ENCODE measurements at regions not wholly inside any gene's neighbourhood (a gene's known extent, or its start where the extent isn't known, plus 50 kb on each side); places are given as distances from the start of the nearest gene placed in this dataset.

DNA sequence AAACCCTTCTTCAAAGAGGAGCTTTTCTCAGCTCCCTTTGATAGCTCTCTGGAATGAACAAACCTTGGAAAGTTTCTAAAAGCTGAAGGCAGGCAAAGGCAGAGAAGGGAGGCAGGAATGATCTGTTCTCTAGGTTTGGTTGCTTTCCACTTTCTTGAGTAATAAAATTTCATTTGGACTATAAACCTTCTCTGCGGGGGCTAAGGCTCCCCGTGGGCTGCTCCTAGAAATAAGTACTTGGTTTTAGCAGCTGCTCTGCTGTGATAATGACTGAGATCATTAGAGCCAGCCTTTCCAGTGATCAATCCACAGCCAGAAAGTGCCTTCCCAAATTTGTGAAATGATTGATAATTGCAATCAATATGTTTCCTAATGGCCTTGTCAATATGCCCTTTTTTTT, 183.8 kb upstream of the HTR2A start:
- Histone ChIP-seq H3K36me3 (no peaks in the 10 kb centered on the region), H3K4me3 (no peak overlapping the region), H3K9me3 (peaks cover 0 to 16% (median 1%) of the 10 kb centered on the region in 12 donors), H3K27ac (no peak overlapping the region), H3K4me1 (no peaks in the 10 kb centered on the region), H3K27me3 (no peaks in the 10 kb centered on the region)
- no peak for ATAC-seq
- no peak for DNase-seq
- TF ChIP-seq, protein P1, sequence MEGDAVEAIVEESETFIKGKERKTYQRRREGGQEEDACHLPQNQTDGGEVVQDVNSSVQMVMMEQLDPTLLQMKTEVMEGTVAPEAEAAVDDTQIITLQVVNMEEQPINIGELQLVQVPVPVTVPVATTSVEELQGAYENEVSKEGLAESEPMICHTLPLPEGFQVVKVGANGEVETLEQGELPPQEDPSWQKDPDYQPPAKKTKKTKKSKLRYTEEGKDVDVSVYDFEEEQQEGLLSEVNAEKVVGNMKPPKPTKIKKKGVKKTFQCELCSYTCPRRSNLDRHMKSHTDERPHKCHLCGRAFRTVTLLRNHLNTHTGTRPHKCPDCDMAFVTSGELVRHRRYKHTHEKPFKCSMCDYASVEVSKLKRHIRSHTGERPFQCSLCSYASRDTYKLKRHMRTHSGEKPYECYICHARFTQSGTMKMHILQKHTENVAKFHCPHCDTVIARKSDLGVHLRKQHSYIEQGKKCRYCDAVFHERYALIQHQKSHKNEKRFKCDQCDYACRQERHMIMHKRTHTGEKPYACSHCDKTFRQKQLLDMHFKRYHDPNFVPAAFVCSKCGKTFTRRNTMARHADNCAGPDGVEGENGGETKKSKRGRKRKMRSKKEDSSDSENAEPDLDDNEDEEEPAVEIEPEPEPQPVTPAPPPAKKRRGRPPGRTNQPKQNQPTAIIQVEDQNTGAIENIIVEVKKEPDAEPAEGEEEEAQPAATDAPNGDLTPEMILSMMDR (IDR thresholded peaks at IDR 0.05): no peak
- TF ChIP-seq POLR2A (IDR thresholded peaks at IDR 0.05): no peak
- intact Hi-C loops (cut with DNase I): no loop called here
- WGBS, 4 donors: 50 to 63% (median 55%) methylated on average over 2 of the region's 2 CpGs

- no peaks in the 10 kb centered on the region for H3K4me1 ChIP-seq
- no peaks in the 10 kb centered on the region for H3K36me3 ChIP-seq
- no peaks in the 10 kb centered on the region for H3K27me3 ChIP-seq
- no peak for TF ChIP-seq POLR2A (IDR thresholded peaks at IDR 0.05)
- TF ChIP-seq, protein P1 (IDR thresholded peaks at IDR 0.05): no peak
- 49 to 67% (median 51%) methylated on average over 2 of the region's 2 CpGs for WGBS, 4 donors
- peaks cover 0 to 38% (median 12%) of the 10 kb centered on the region in 12 donors for H3K9me3 ChIP-seq
- H3K27ac ChIP-seq: no peak overlapping the region
- ATAC-seq: no peak
- H3K4me3 ChIP-seq: no peak overlapping the region
- DNase-seq: no peak
- intact Hi-C loops (cut with DNase I): no loop called here
Observed at GRCh38 chr13:47076500-47076899, 179.6 kb upstream of the HTR2A start.

GRCh38 chr13:47069133-47069532, 172.3 kb upstream of the HTR2A start:
- 56 to 72% (median 62%) methylated on average over 3 of the region's 3 CpGs for WGBS, 4 donors
- peaks cover 0 to 9% (median 5%) of the 10 kb centered on the region in 12 donors for H3K9me3 ChIP-seq

DNA sequence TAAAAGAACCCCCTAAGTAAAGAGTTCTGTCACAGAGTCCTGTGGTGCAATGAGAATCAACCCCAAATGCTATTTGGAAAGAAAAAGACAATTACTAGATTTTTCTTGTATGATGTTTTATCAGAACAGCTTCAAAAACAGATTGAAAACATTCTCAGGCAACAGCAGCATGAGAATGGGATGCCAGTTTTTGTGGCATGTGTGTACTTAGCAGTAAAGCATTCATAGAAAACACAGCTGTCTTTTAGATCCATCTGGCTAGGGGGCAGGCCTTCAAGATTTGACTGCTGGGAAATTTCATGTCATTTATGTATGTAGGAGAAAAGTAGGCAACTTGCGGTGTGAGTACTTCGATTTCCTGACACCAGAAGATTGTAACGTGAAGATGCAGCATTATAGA, 170.5 kb upstream of the HTR2A start:
- DNase-seq (no peak), ATAC-seq (no peak)
- Histone ChIP-seq H3K4me3 (no peak overlapping the region), H3K9me3 (peaks cover 0 to 15% (median 2%) of the 10 kb centered on the region in 12 donors), H3K27ac (no peak overlapping the region), H3K27me3 (no peaks in the 10 kb centered on the region), H3K4me1 (no peaks in the 10 kb centered on the region), H3K36me3 (no peaks in the 10 kb centered on the region)
- intact Hi-C loops (cut with DNase I): no loop called here
- no peak for TF ChIP-seq POLR2A (IDR thresholded peaks at IDR 0.05)
- 63 to 76% (median 68%) methylated on average over 3 of the region's 3 CpGs for WGBS, 4 donors

More at GRCh38 chr13:47069133-47069532, 172.3 kb upstream of the HTR2A start:
- H3K4me1 ChIP-seq: no peaks in the 10 kb centered on the region
- DNase-seq: no peak
- no peak for ATAC-seq
- H3K36me3 ChIP-seq: no peaks in the 10 kb centered on the region
- intact Hi-C loops (cut with DNase I): no loop called here
- no peak for TF ChIP-seq POLR2A (IDR thresholded peaks at IDR 0.05)
- TF ChIP-seq, protein P1 (IDR thresholded peaks at IDR 0.05): no peak
- no peak overlapping the region for H3K4me3 ChIP-seq
- no peaks in the 10 kb centered on the region for H3K27me3 ChIP-seq
- no peak overlapping the region for H3K27ac ChIP-seq

GRCh38 chr13:47066226-47066625, 169.4 kb upstream of the HTR2A start:
- H3K4me1 ChIP-seq: no peaks in the 10 kb centered on the region

More at GRCh38 chr13:47066226-47066625, 169.4 kb upstream of the HTR2A start:
- H3K9me3 ChIP-seq: peaks cover 0 to 23% (median 2%) of the 10 kb centered on the region in 12 donors
- no peaks in the 10 kb centered on the region for H3K36me3 ChIP-seq
- H3K4me3 ChIP-seq: no peak overlapping the region
- intact Hi-C loops (cut with DNase I): no loop called here
- no peak for DNase-seq
- no peak for ATAC-seq
- no peak for TF ChIP-seq POLR2A (IDR thresholded peaks at IDR 0.05)
- TF ChIP-seq, protein P1 (IDR thresholded peaks at IDR 0.05): no peak
- no peak overlapping the region for H3K27ac ChIP-seq
- H3K27me3 ChIP-seq: no peaks in the 10 kb centered on the region

Measured in heart left ventricle (tissue), 16 donors.